HepG2 (cell line): ENCODE measurements at regions not wholly inside any gene's neighbourhood (a gene's known extent, or its start where the extent isn't known, plus 50 kb on each side); places are given as distances from the start of the nearest gene placed in this dataset.

ENCODE experiments used
- ATAC-seq: fragments of 200-7000 bp; cut with Tn5 transposase; 3 replicates; pipeline ENCODE4 v1.9.1; 2020; ENCODE audit warnings: mild to moderate bottlenecking, moderate library complexity
- BruUV-seq: library from RNA; stranded (reverse); fragments of 400-500 nt; replicated peaks from 2 replicates; lab custom pipeline; 2021; lab: Mats Ljungman, UMichigan
- CTCF ChIA-PET: fragments of 300-600 bp; formaldehyde crosslinking; extraction: SDS; loops from one replicate; lab custom pipeline; 2021; ENCODE audit warnings: low total read pairs, inconsistent platforms, low intra/inter-chr PET ratio; lab: Yijun Ruan, JAX
- POLR2A ChIA-PET: fragments of 350-600 bp; sonication (Branson Sonifier 250); formaldehyde crosslinking; loops from one replicate; lab custom pipeline; 2020; ENCODE audit warnings: antibody characterized with exemption, inconsistent platforms; lab: Yijun Ruan, JAX
- DNase-seq: peaks from one replicate; pipeline ENCODE4 v3.0.0-alpha.2; 2015; ENCODE audit warnings: low spot score
- FAIRE-seq: peaks from 3 replicates; lab custom pipeline; 2011; peaks lifted over from hg19 to GRCh38; lab: Jason Lieb, UNC
- H2AFZ ChIP-seq: one replicate; pipeline ENCODE4 v1.6.1; 2011; ENCODE audit warnings: low read length, inconsistent platforms
- H3K27ac ChIP-seq: fragments of 300-600 bp; 3 replicates; pipeline ENCODE4 v1.8.0; 2011; ENCODE audit warnings: mixed run types, mild to moderate bottlenecking, mixed read lengths, low read length, inconsistent platforms; ENCODE audit not compliant: insufficient read depth; ENCODE audit errors: extremely low read length
- H3K27me3 ChIP-seq, 2 experiments: fragments of 200-600 bp in 1 of 2; 2 replicates in 1 of 2; 3 replicates in 1 of 2; pipeline versions ENCODE4 v1.6.0 to v1.8.0; 2011; ENCODE audit warnings: low read length in 2 of 2, mild to moderate bottlenecking in 2 of 2, moderate library complexity in 2 of 2, inconsistent platforms in 1 of 2; ENCODE audit not compliant: insufficient read depth in 2 of 2, control insufficient read depth in 1 of 2
- H3K36me3 ChIP-seq, 2 experiments: fragments of 200-600 bp in 1 of 2; replicated peaks in 1 of 2; 2 replicates in 1 of 2; 3 replicates in 1 of 2; pipeline versions ENCODE4 v1.5.1 to v1.8.0; 2011; ENCODE audit warnings: low read length in 2 of 2, inconsistent platforms in 1 of 2; ENCODE audit not compliant: insufficient read depth in 2 of 2, control insufficient read depth in 1 of 2
- H3K4me1 ChIP-seq: 2 replicates; pipeline ENCODE4 v1.5.1; 2012; ENCODE audit warnings: low read length, inconsistent platforms; ENCODE audit not compliant: insufficient read depth
- H3K4me2 ChIP-seq: 2 replicates; pipeline ENCODE4 v1.6.0; 2011; ENCODE audit warnings: low read depth, low read length, inconsistent platforms
- H3K4me3 ChIP-seq, 3 experiments: fragments of 200-600 bp in 1 of 3; sonication (generic), shearing (Covaris generic) in 1 of 3; replicated peaks in 1 of 3; 2 replicates each; pipeline ENCODE4 v1.5.1; 2011 to 2016; ENCODE audit warnings: low read length in 3 of 3, inconsistent platforms in 2 of 3, low read depth in 2 of 3, mild to moderate bottlenecking in 2 of 3, control low read depth in 1 of 3, mixed read lengths in 1 of 3; ENCODE audit not compliant: insufficient read depth in 1 of 3
- H3K79me2 ChIP-seq: one replicate; pipeline ENCODE4 v1.6.1; 2011; ENCODE audit warnings: low read length, inconsistent platforms; ENCODE audit not compliant: insufficient read depth
- H3K9ac ChIP-seq: 2 replicates; pipeline ENCODE4 v1.6.0; 2011; ENCODE audit warnings: mild to moderate bottlenecking, low read depth, low read length, inconsistent platforms; ENCODE audit not compliant: insufficient read depth
- H3K9me3 ChIP-seq: 2 replicates; pipeline ENCODE4 v1.5.1; 2012; ENCODE audit warnings: mild to moderate bottlenecking, low read length
- H4K20me1 ChIP-seq: 2 replicates; pipeline ENCODE4 v1.6.0; 2011; ENCODE audit warnings: inconsistent platforms, mild to moderate bottlenecking, low read length, moderate library complexity; ENCODE audit not compliant: insufficient read depth
- CBX2 ChIP-seq, 2 experiments: fragments of 200-600 bp in 1 of 2; sonication (generic); formaldehyde crosslinking in 1 of 2; IDR thresholded peaks; 2 replicates each; pipeline versions ENCODE4 v1.7.0 to v1.8.1; 2018 to 2022; ENCODE audit warnings: low read depth in 2 of 2, low read length in 1 of 2, mild to moderate bottlenecking in 1 of 2, missing genetic modification reagents in 1 of 2
- CREM ChIP-seq, 2 experiments: sonication (generic) in 1 of 2; formaldehyde crosslinking in 1 of 2; IDR thresholded peaks; 2 replicates each; pipeline versions ENCODE4 v1.4.0 to v1.6.1; 2016 to 2020; ENCODE audit warnings: antibody characterized with exemption in 1 of 2, mild to moderate bottlenecking in 1 of 2, missing genetic modification reagents in 1 of 2
- HNF1A ChIP-seq, 2 experiments: sonication (generic) in 1 of 2; formaldehyde crosslinking in 1 of 2; IDR thresholded peaks; 2 replicates each; pipeline versions ENCODE4 v1.4.0 to v1.6.1; 2016 to 2020; ENCODE audit warnings: borderline replicate concordance in 1 of 2, low read depth in 1 of 2, mild to moderate bottlenecking in 1 of 2, missing genetic modification reagents in 1 of 2
- HNF4A ChIP-seq: sonication (generic); formaldehyde crosslinking; IDR thresholded peaks from 2 replicates; pipeline ENCODE4 v1.4.0; 2020; ENCODE audit warnings: missing genetic modification reagents
- NAIF1 ChIP-seq: sonication (generic); formaldehyde crosslinking; IDR thresholded peaks from 2 replicates; pipeline ENCODE4 v1.5.0; 2020; ENCODE audit warnings: mild to moderate bottlenecking, missing genetic modification reagents, borderline replicate concordance
- REPIN1 ChIP-seq: sonication (generic); formaldehyde crosslinking; IDR thresholded peaks from 2 replicates; pipeline ENCODE4 v1.8.0; 2022; ENCODE audit warnings: missing genetic modification reagents, low read depth, mild to moderate bottlenecking, borderline replicate concordance
- SALL2 ChIP-seq: sonication (generic); formaldehyde crosslinking; IDR thresholded peaks from 2 replicates; pipeline ENCODE4 v1.8.1; 2023; ENCODE audit warnings: mild to moderate bottlenecking, missing genetic modification reagents, inconsistent platforms
- TBX3 ChIP-seq: fragments of 450-650 bp; IDR thresholded peaks from 2 replicates; pipeline ENCODE4 v1.6.1; 2017; ENCODE audit warnings: antibody characterized with exemption, mild to moderate bottlenecking, inconsistent platforms, borderline replicate concordance
- YEATS4 ChIP-seq: sonication (generic); formaldehyde crosslinking; IDR thresholded peaks from 2 replicates; pipeline ENCODE4 v1.4.0; 2020; ENCODE audit warnings: missing genetic modification reagents, borderline replicate concordance
- ZNF790 ChIP-seq: sonication (generic); formaldehyde crosslinking; IDR thresholded peaks from 2 replicates; pipeline ENCODE4 v1.8.0; 2022; ENCODE audit warnings: missing genetic modification reagents, mild to moderate bottlenecking, borderline replicate concordance
- whole genome bisulfite sequencing: methylation state at CpG from one replicate; pipeline ENCODE4 v1.1.6; 2017; ENCODE audit warnings: low lambda C conversion rate; 5-methylcytosine and 5-hydroxymethylcytosine counted together
- in situ Hi-C: cut with HindIII; loops from 2 replicates; pipeline ENCODE4 v1.10.0; 2017; ENCODE audit warnings: low pct_unique_long_range_greater_than_20kb; ENCODE audit not compliant: extremely low pct_ligation_motif_present
- intact Hi-C: fragments of 100-400 bp; cut with micrococcal nuclease; formaldehyde crosslinking; loops from one replicate; pipeline ENCODE4 v1.10.0; 2022; ENCODE audit not compliant: unreplicated experiment
- TF ChIP-seq, protein P1 (sequence below): sonication (generic); formaldehyde crosslinking; IDR thresholded peaks from 2 replicates; pipeline ENCODE4 v1.8.1; 2023; ENCODE audit warnings: missing genetic modification reagents, mild to moderate bottlenecking, borderline replicate concordance

DNA sequence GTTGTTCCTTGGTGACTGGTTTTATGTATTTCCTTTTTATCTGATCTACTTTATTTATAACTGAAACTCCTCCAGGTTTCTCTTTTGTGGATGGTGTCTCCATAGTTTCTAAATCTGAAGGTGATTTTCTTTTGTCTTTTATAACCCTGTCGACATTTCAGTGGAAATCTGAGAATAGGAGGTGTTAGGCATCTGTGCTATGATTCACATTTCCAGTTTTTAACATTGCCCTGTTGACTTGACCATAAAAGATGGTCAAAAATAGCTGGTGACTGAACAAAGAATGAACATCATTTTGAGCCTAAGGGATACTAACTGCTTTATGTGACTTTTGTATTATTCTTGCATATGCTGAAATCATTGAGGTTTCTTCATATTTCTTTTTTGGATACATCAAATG is 190.5 kb downstream of the PCSK1 start:
- H3K79me2 ChIP-seq: no peaks in the 10 kb centered on the region
- TF ChIP-seq CREM (IDR thresholded peaks at IDR 0.05) (no peak), CREM (CRISPR knock-in tag; IDR thresholded peaks at IDR 0.05) (no peak), YEATS4 (CRISPR knock-in tag) (no peak), NAIF1 (CRISPR knock-in tag) (no peak), REPIN1 (no peak), HNF4A (CRISPR knock-in tag) (no peak), ZNF790 (CRISPR knock-in tag) (no peak), SALL2 (no peak), HNF1A (IDR thresholded peaks at IDR 0.05; ENCODE audit: low read depth) (no peak), HNF1A (CRISPR knock-in tag; IDR thresholded peaks at IDR 0.05; ENCODE audit: borderline replicate concordance) (no peak), CBX2 (IDR thresholded peaks at IDR 0.05; ENCODE audit: low read depth, low read length) (no peak), CBX2 (CRISPR knock-in tag; IDR thresholded peaks at IDR 0.05; ENCODE audit: low read depth) (no peak), TBX3 (no peak)
- TF ChIP-seq, protein P1, sequence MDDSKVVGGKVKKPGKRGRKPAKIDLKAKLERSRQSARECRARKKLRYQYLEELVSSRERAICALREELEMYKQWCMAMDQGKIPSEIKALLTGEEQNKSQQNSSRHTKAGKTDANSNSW (CRISPR knock-in tag): no peak
- TF ChIP-seq, all 625 proteins: peak for 0
- Histone ChIP-seq H3K4me2 (no peak overlapping the region), H3K27me3 (no peaks in the 10 kb centered on the region), H3K9me3 (no peaks in the 10 kb centered on the region), H3K27ac (no peak overlapping the region), H2AFZ (no peak overlapping the region), H3K4me1 (peaks cover 60% of the 10 kb centered on the region), H3K9ac (no peak overlapping the region), H3K36me3 (no peaks in the 10 kb centered on the region), H4K20me1 (no peaks in the 10 kb centered on the region), H3K4me3 (no peak overlapping the region)
- ATAC-seq: no peak
- in situ Hi-C loops: no loop called here
- BruUV-seq: no TSS peak
- no peak for FAIRE-seq
- intact Hi-C loops: no loop called here
- 92% methylated on average over 1 of the region's 1 CpG for WGBS
- POLR2A ChIA-PET: no interaction called here
- no peak for DNase-seq
- CTCF ChIA-PET: no interaction called here
